PC-9 (cell line): ENCODE measurements at regions not wholly inside any gene's neighbourhood (a gene's known extent, or its start where the extent isn't known, plus 50 kb on each side); places are given as distances from the start of the nearest gene placed in this dataset.

ENCODE experiments used
- BruUV-seq: library from RNA; stranded (reverse); fragments of 400-500 nt; replicated peaks from 2 replicates; lab custom pipeline; 2021; lab: Mats Ljungman, UMichigan
- CTCF ChIA-PET: fragments of 300-600 bp; sonication (Branson Sonifier 250); formaldehyde crosslinking; loops from one replicate; lab custom pipeline; 2022; ENCODE audit warnings: antibody characterized with exemption; lab: Charles Lee
- POLR2A ChIA-PET: fragments of 300-600 bp; sonication (Branson Sonifier 250); formaldehyde crosslinking; loops from one replicate; lab custom pipeline; 2022; ENCODE audit warnings: antibody characterized with exemption; ENCODE audit not compliant: unreplicated experiment; lab: Charles Lee
- DNase-seq, 2 experiments: peaks; one replicate each; pipeline versions ENCODE4 v3.0.0 to v3.0.0-alpha.2; 2015 to 2022; ENCODE audit warnings: mixed read lengths in 1 of 2
- H2AFZ ChIP-seq: fragments of 200-600 bp; sonication (generic); 2 replicates; pipeline ENCODE4 v1.8.1; 2017; ENCODE audit warnings: antibody characterized with exemption
- H3F3A ChIP-seq: fragments of 200-600 bp; sonication (generic); 2 replicates; pipeline ENCODE4 v1.8.1; 2017; ENCODE audit warnings: antibody characterized with exemption, mild to moderate bottlenecking, low read depth; ENCODE audit not compliant: insufficient read depth
- H3K27ac ChIP-seq: fragments of 200-600 bp; sonication (generic); 2 replicates; pipeline ENCODE4 v1.6.1; 2016; ENCODE audit warnings: mixed run types
- H3K27me3 ChIP-seq: fragments of 200-600 bp; sonication (generic); 2 replicates; pipeline ENCODE4 v1.6.1; 2016; ENCODE audit warnings: low read depth, mixed run types; ENCODE audit not compliant: insufficient read depth
- H3K36me3 ChIP-seq: fragments of 200-600 bp; sonication (generic); 2 replicates; pipeline ENCODE4 v1.6.1; 2016; ENCODE audit warnings: low read depth, mixed run types
- H3K4me1 ChIP-seq: fragments of 200-600 bp; sonication (generic); replicated peaks from 2 replicates; pipeline ENCODE4 v1.6.1; 2016; ENCODE audit warnings: mixed run types; ENCODE audit not compliant: insufficient read depth
- H3K4me2 ChIP-seq: fragments of 200-600 bp; sonication (generic); 2 replicates; pipeline ENCODE4 v1.6.1; 2017; ENCODE audit warnings: mixed run types
- H3K4me3 ChIP-seq: fragments of 200-600 bp; sonication (generic); 2 replicates; pipeline ENCODE4 v1.6.1; 2016; ENCODE audit warnings: mixed run types
- H3K79me2 ChIP-seq: fragments of 200-600 bp; sonication (generic); 2 replicates; pipeline ENCODE4 v1.6.1; 2017; ENCODE audit warnings: low read depth, mixed run types
- H3K9me2 ChIP-seq: fragments of 200-600 bp; sonication (generic); 2 replicates; pipeline ENCODE4 v1.8.1; 2017; ENCODE audit warnings: mild to moderate bottlenecking; ENCODE audit not compliant: insufficient read depth
- H3K9me3 ChIP-seq: fragments of 200-600 bp; sonication (generic); 2 replicates; pipeline ENCODE4 v1.8.1; 2016; ENCODE audit warnings: low read depth; ENCODE audit not compliant: insufficient read depth
- H4K20me1 ChIP-seq: fragments of 200-600 bp; sonication (generic); 2 replicates; pipeline ENCODE4 v1.8.1; 2017; ENCODE audit not compliant: insufficient read depth
- EZH2 ChIP-seq: fragments of 200-600 bp; sonication (generic); IDR thresholded peaks from 2 replicates; pipeline ENCODE4 v1.8.0; 2017; ENCODE audit warnings: antibody characterized with exemption, low read depth
- intact Hi-C: fragments of 100-400 bp; cut with micrococcal nuclease; formaldehyde crosslinking; loops from one replicate; pipeline ENCODE4 v1.10.0; 2022; ENCODE audit not compliant: unreplicated experiment
- TF ChIP-seq, protein P1 (sequence below): fragments of 200-600 bp; sonication (generic); conservative IDR thresholded peaks from 2 replicates; pipeline ENCODE4 v1.6.1; 2017; ENCODE audit warnings: mixed run types, antibody characterized with exemption, mild to moderate bottlenecking, moderate library complexity

DNA sequence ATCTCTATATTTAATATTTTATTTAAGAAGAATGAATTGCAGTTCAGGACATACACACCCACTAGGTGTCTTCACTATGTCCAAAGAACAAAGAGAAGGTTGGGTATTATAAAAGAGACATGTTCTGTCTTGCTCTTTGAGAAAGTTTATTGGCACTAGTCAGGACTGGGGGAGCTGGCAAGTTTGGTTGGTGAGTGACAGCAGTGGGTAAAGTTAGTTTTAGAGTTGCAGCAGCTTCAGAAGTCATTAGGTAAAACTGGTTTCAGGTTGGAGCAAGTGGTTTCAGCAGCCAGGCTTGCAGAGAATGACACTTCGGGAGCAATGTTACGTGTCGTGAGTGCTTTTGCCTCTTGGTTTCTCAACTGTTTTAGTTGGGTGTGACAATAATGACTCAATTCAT, 142.2 kb upstream of the HS3ST3A1 start:
- no peak for DNase-seq
- Histone ChIP-seq H2AFZ (no peak overlapping the region), H3K27me3 (no peaks in the 10 kb centered on the region), H3F3A (no peaks in the 10 kb centered on the region), H3K9me3 (no peaks in the 10 kb centered on the region), H3K4me3 (no peak overlapping the region), H3K4me2 (no peak overlapping the region), H3K4me1 (no peaks in the 10 kb centered on the region), H3K27ac (no peak overlapping the region), H4K20me1 (no peaks in the 10 kb centered on the region), H3K9me2 (no peaks in the 10 kb centered on the region), H3K36me3 (no peaks in the 10 kb centered on the region), H3K79me2 (no peaks in the 10 kb centered on the region)
- BruUV-seq = no TSS peak
- POLR2A ChIA-PET = no interaction called here
- intact Hi-C loops = no loop called here
- CTCF ChIA-PET = no interaction called here
- TF ChIP-seq EZH2 = no peak
- TF ChIP-seq, protein P1, sequence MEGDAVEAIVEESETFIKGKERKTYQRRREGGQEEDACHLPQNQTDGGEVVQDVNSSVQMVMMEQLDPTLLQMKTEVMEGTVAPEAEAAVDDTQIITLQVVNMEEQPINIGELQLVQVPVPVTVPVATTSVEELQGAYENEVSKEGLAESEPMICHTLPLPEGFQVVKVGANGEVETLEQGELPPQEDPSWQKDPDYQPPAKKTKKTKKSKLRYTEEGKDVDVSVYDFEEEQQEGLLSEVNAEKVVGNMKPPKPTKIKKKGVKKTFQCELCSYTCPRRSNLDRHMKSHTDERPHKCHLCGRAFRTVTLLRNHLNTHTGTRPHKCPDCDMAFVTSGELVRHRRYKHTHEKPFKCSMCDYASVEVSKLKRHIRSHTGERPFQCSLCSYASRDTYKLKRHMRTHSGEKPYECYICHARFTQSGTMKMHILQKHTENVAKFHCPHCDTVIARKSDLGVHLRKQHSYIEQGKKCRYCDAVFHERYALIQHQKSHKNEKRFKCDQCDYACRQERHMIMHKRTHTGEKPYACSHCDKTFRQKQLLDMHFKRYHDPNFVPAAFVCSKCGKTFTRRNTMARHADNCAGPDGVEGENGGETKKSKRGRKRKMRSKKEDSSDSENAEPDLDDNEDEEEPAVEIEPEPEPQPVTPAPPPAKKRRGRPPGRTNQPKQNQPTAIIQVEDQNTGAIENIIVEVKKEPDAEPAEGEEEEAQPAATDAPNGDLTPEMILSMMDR = no peak

DNA sequence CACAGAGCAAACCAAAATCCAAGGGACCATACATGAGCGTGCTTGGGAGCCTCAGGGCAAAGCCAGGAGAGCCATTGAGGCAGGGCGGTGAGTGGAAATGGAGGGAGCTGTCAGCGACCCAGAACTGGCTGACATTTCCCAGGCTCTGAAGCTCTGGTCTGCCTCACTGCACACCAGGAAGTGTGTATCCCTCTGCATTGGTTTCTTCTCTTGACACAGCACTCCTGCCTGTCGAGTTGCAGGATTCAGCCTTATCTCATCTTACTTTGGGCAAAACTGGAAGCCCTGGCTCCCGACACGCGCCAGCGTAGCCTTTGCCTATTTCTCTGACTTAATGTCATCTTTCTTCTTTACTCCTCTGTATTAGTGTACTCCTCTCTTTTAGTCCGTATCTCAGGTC, 144.7 kb upstream of the HS3ST3A1 start:
- no peaks in the 10 kb centered on the region for H4K20me1 ChIP-seq
- no peak overlapping the region for H3K27ac ChIP-seq
- H3K9me3 ChIP-seq = no peaks in the 10 kb centered on the region
- DNase-seq = no peak
- no TSS peak for BruUV-seq
- no peaks in the 10 kb centered on the region for H3K79me2 ChIP-seq
- 0 out of 2 replicates have a peak, but pooled peaks cover 3% of the 10 kb centered on the region for H3K27me3 ChIP-seq
- no peak overlapping the region for H3K4me3 ChIP-seq
- ChIA-PET CTCF (no interaction called here), POLR2A (no interaction called here)
- TF ChIP-seq, protein P1 = no peak
- no peak for TF ChIP-seq EZH2
- H2AFZ ChIP-seq = no peak overlapping the region
- H3K36me3 ChIP-seq = no peaks in the 10 kb centered on the region
- intact Hi-C loops = no loop called here
- H3F3A ChIP-seq = no peaks in the 10 kb centered on the region
- no peak overlapping the region for H3K4me2 ChIP-seq
- H3K4me1 ChIP-seq = no peaks in the 10 kb centered on the region
- H3K9me2 ChIP-seq = no peaks in the 10 kb centered on the region

DNA sequence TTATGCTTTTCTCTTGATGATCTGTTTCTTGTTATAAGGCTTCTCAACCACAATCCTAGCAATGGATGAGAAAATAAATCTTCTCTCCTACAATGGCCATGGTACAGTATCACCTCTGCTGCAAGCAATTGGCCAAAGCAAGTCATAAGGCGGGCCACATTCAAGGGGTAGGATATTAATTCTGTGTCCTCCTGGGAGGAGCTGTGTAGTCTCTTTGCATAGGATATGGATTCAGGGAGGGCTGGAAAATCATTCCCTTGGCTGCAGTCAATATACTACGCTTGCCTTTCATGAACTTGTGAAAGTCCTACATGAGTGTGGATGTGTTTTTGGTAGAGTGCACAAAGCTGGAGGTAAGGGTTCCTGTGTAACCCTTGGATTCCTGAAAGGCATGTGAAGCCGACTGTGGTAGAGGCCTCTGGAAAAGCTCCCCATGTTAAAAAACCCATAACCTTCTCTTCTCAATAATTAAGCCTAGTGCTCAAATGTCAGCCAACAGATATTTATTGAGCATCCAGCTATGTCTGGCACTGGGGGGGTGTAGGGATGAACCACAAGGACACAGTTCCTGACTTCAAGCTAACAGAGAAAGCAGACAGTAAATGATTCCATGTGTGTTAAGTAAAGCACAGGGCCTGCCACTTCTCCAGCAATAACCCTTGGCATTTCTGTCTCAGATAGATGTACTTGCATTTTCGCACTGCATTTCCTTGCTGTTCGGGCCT, 147.6 kb upstream of the HS3ST3A1 start:
- H3K4me2 ChIP-seq = no peak overlapping the region
- TF ChIP-seq, protein P1 = no peak
- TF ChIP-seq EZH2 = no peak
- H4K20me1 ChIP-seq = no peaks in the 10 kb centered on the region
- H3K9me2 ChIP-seq = no peaks in the 10 kb centered on the region
- BruUV-seq = no TSS peak
- POLR2A ChIA-PET = no interaction called here
- H3K27me3 ChIP-seq = 0 out of 2 replicates have a peak, but pooled peaks cover 3% of the 10 kb centered on the region
- H3K4me1 ChIP-seq = no peaks in the 10 kb centered on the region
- no peaks in the 10 kb centered on the region for H3K36me3 ChIP-seq
- H3K9me3 ChIP-seq = no peaks in the 10 kb centered on the region
- DNase-seq = no peak
- no peaks in the 10 kb centered on the region for H3F3A ChIP-seq
- no peak overlapping the region for H2AFZ ChIP-seq
- H3K27ac ChIP-seq = no peak overlapping the region
- H3K79me2 ChIP-seq = no peaks in the 10 kb centered on the region
- intact Hi-C loops = no loop called here
- H3K4me3 ChIP-seq = no peak overlapping the region
- CTCF ChIA-PET = no interaction called here
